Cardiac fibroblast (primary cell): ENCODE measurements at regions not wholly inside any gene's neighbourhood (a gene's known extent, or its start where the extent isn't known, plus 50 kb on each side); places are given as distances from the start of the nearest gene placed in this dataset.
A peak's percentile ranks its signal among the peaks of the same experiment; 100 is the strongest.

ENCODE experiments used
- DNase-seq, 2 donors: peaks; one replicate each; pipeline versions ENCODE4 v3.0.0 to v3.0.0-alpha.2; 2010; ENCODE audit warnings: low read depth in 2 of 2
- H3K4me3 ChIP-seq, 2 donors: replicated peaks in 1 of 2; 1 replicate in 1 of 2; 2 replicates in 1 of 2; pipeline ENCODE4 v1.5.1; 2011; ENCODE audit warnings: low read depth in 2 of 2, low read length in 2 of 2, mild to moderate bottlenecking in 2 of 2, moderate library complexity in 1 of 2
- CTCF ChIP-seq: IDR thresholded peaks from one replicate; pipeline ENCODE4 v1.5.1; 2011; ENCODE audit warnings: low read depth, mild to moderate bottlenecking, low read length, inconsistent platforms

- no peak for TF ChIP-seq CTCF
- no peak overlapping the region for H3K4me3 ChIP-seq
- peak in 1 of 2 donors; percentile 53 for DNase-seq
Measured at GRCh38 chr5:123709422-123709821, 197.4 kb downstream of the CSNK1G3 start.

GRCh38 chr5:123708074-123708806 is 196.3 kb downstream of the CSNK1G3 start:
- TF ChIP-seq CTCF, result no peak
- H3K4me3 ChIP-seq, result no peak overlapping the region
- DNase-seq, result peak; percentile 75 to 95

GRCh38 chr5:123706531-123706930 is 194.6 kb downstream of the CSNK1G3 start:
- no peak for DNase-seq
- no peak overlapping the region for H3K4me3 ChIP-seq
- TF ChIP-seq CTCF, result no peak

- no peak overlapping the region for H3K4me3 ChIP-seq
- peak; percentile 74 to 89 for DNase-seq
- TF ChIP-seq CTCF, result no peak
Measured at GRCh38 chr5:123705741-123706140, 193.8 kb downstream of the CSNK1G3 start.

GRCh38 chr5:123701511-123702200 is 189.7 kb downstream of the CSNK1G3 start:
- DNase-seq, result no peak
- TF ChIP-seq CTCF, result no peak
- H3K4me3 ChIP-seq, result no peak overlapping the region

- H3K4me3 ChIP-seq, result no peak overlapping the region
- DNase-seq, result peak; percentile 99
- TF ChIP-seq CTCF, result no peak
Measured at GRCh38 chr5:123700624-123701287, 188.8 kb downstream of the CSNK1G3 start.
